H9 (cell line): ENCODE measurements at regions not wholly inside any gene's neighbourhood (a gene's known extent, or its start where the extent isn't known, plus 50 kb on each side); places are given as distances from the start of the nearest gene placed in this dataset.

ENCODE experiments used
- DNase-seq: peaks from one replicate; pipeline ENCODE4 v3.0.0-alpha.2; 2017
- H2AFZ ChIP-seq: one replicate; pipeline ENCODE4 v1.6.1; 2013; ENCODE audit warnings: mild to moderate bottlenecking, low read length, control low read depth, moderate library complexity
- H2AK5ac ChIP-seq: 2 replicates; pipeline ENCODE4 v1.6.1; 2013; ENCODE audit warnings: low read length, control low read depth, mixed read lengths; ENCODE audit not compliant: insufficient read length
- H2BK120ac ChIP-seq: one replicate; pipeline ENCODE4 v1.6.1; 2013; ENCODE audit warnings: low read depth, mild to moderate bottlenecking, low read length, control low read depth, inconsistent platforms; ENCODE audit not compliant: poor library complexity, severe bottlenecking
- H2BK12ac ChIP-seq: 2 replicates; pipeline ENCODE4 v1.6.1; 2013; ENCODE audit warnings: low read length, control low read depth, mixed read lengths, low read depth; ENCODE audit not compliant: insufficient read length
- H2BK15ac ChIP-seq: 2 replicates; pipeline ENCODE4 v1.6.1; 2013; ENCODE audit warnings: low read depth, low read length, control low read depth
- H2BK20ac ChIP-seq: one replicate; pipeline ENCODE4 v1.6.1; 2013; ENCODE audit warnings: low read depth, mild to moderate bottlenecking, low read length, control low read depth, inconsistent platforms; ENCODE audit not compliant: poor library complexity, severe bottlenecking
- H2BK5ac ChIP-seq: 2 replicates; pipeline ENCODE4 v1.6.1; 2013; ENCODE audit warnings: low read length, control low read depth, mixed read lengths; ENCODE audit not compliant: insufficient read length
- H3K14ac ChIP-seq: 2 replicates; pipeline ENCODE4 v1.6.1; 2013; ENCODE audit warnings: low read length, control low read depth; ENCODE audit not compliant: insufficient read depth
- H3K18ac ChIP-seq: 2 replicates; pipeline ENCODE4 v1.6.1; 2013; ENCODE audit warnings: low read depth, mild to moderate bottlenecking, mixed read lengths, low read length, control low read depth; ENCODE audit not compliant: insufficient read length
- H3K23ac ChIP-seq: 2 replicates; pipeline ENCODE4 v1.6.1; 2013; ENCODE audit warnings: low read length, control low read depth, mixed read lengths, low read depth; ENCODE audit not compliant: insufficient read length
- H3K23me2 ChIP-seq: 2 replicates; pipeline ENCODE4 v1.6.1; 2013; ENCODE audit warnings: low read depth, mild to moderate bottlenecking, mixed read lengths, low read length, control low read depth; ENCODE audit not compliant: insufficient read length, poor library complexity, severe bottlenecking
- H3K27ac ChIP-seq: 2 replicates; pipeline ENCODE4 v1.5.1; 2013; ENCODE audit warnings: low read length, control low read depth, mixed read lengths, low read depth; ENCODE audit not compliant: insufficient read length
- H3K27me3 ChIP-seq: 2 replicates; pipeline ENCODE4 v1.6.1; 2013; ENCODE audit warnings: low read length, control low read depth, inconsistent platforms; ENCODE audit not compliant: insufficient read depth
- H3K4ac ChIP-seq: 2 replicates; pipeline ENCODE4 v1.6.1; 2013; ENCODE audit warnings: low read depth, mild to moderate bottlenecking, control low read depth, inconsistent platforms, low read length, moderate library complexity
- H3K4me1 ChIP-seq: 2 replicates; pipeline ENCODE4 v1.6.1; 2013; ENCODE audit warnings: low read length, control low read depth, inconsistent platforms; ENCODE audit not compliant: insufficient read depth
- H3K4me2 ChIP-seq: 2 replicates; pipeline ENCODE4 v1.6.1; 2013; ENCODE audit warnings: low read length, control low read depth, mixed read lengths; ENCODE audit not compliant: insufficient read length, insufficient read depth
- H3K56ac ChIP-seq: 2 replicates; pipeline ENCODE4 v1.6.1; 2013; ENCODE audit warnings: low read depth, mild to moderate bottlenecking, mixed read lengths, low read length, control low read depth; ENCODE audit not compliant: insufficient read length
- H3K79me1 ChIP-seq: 2 replicates; pipeline ENCODE4 v1.6.1; 2013; ENCODE audit warnings: low read depth, mild to moderate bottlenecking, moderate library complexity, low read length, control low read depth, inconsistent platforms; ENCODE audit not compliant: insufficient read depth, poor library complexity, severe bottlenecking
- H3K79me2 ChIP-seq: 2 replicates; pipeline ENCODE4 v1.6.1; 2013; ENCODE audit warnings: low read length, control low read depth, inconsistent platforms; ENCODE audit not compliant: insufficient read depth
- H3K9ac ChIP-seq: 2 replicates; pipeline ENCODE4 v1.6.1; 2013; ENCODE audit warnings: low read length, control low read depth, mixed read lengths; ENCODE audit not compliant: insufficient read length; ENCODE audit errors: extremely low read depth
- H3K9me3 ChIP-seq: one replicate; pipeline ENCODE4 v1.6.1; 2013; ENCODE audit warnings: low read depth, low read length, inconsistent platforms; ENCODE audit not compliant: control insufficient read depth
- H3T11ph ChIP-seq: one replicate; pipeline ENCODE4 v1.6.1; 2013; ENCODE audit warnings: mild to moderate bottlenecking, low read length, control low read depth, inconsistent platforms
- H4K20me1 ChIP-seq: one replicate; pipeline ENCODE4 v1.6.1; 2013; ENCODE audit not compliant: control insufficient read depth, insufficient read length, insufficient read depth
- H4K5ac ChIP-seq: 2 replicates; pipeline ENCODE4 v1.6.1; 2013; ENCODE audit warnings: low read depth, mild to moderate bottlenecking, mixed read lengths, low read length, control low read depth; ENCODE audit not compliant: insufficient read length
- H4K8ac ChIP-seq: replicated peaks from 2 replicates; pipeline ENCODE4 v1.6.1; 2013; ENCODE audit warnings: low read length, control low read depth, mixed read lengths, low read depth; ENCODE audit not compliant: insufficient read length
- H4K91ac ChIP-seq: 2 replicates; pipeline ENCODE4 v1.6.1; 2013; ENCODE audit warnings: low read depth, mild to moderate bottlenecking, moderate library complexity, mixed read lengths, low read length, control low read depth; ENCODE audit not compliant: insufficient read length
- H3K27ac Mint-ChIP-seq, 3 experiments: 2 replicates in 2 of 3; 3 replicates in 1 of 3; pipeline ENCODE4 v1.8.0; 2020 to 2021; ENCODE audit warnings: mixed read lengths in 3 of 3, mild to moderate bottlenecking in 1 of 3, moderate library complexity in 1 of 3
- H3K27me3 Mint-ChIP-seq: 2 replicates; pipeline ENCODE4 v1.8.0; 2021; ENCODE audit warnings: low read depth, mild to moderate bottlenecking, moderate library complexity, mixed read lengths
- H3K36me3 Mint-ChIP-seq, 3 experiments: 2 replicates in 2 of 3; 3 replicates in 1 of 3; pipeline ENCODE4 v1.8.0; 2020 to 2021; ENCODE audit warnings: low read depth in 3 of 3, mixed read lengths in 3 of 3; ENCODE audit not compliant: insufficient read depth in 1 of 3
- H3K4me1 Mint-ChIP-seq, 2 experiments: 2 replicates each; pipeline ENCODE4 v1.8.0; 2020; ENCODE audit warnings: mixed read lengths in 2 of 2
- H3K4me3 Mint-ChIP-seq, 2 experiments: 2 replicates in 1 of 2; 3 replicates in 1 of 2; pipeline ENCODE4 v1.8.0; 2020 to 2021; ENCODE audit warnings: mild to moderate bottlenecking in 2 of 2, mixed read lengths in 2 of 2, moderate library complexity in 1 of 2
- H3K9me3 Mint-ChIP-seq, 2 experiments: 2 replicates in 1 of 2; 3 replicates in 1 of 2; pipeline ENCODE4 v1.8.0; 2020; ENCODE audit warnings: mild to moderate bottlenecking in 2 of 2, mixed read lengths in 2 of 2, moderate library complexity in 1 of 2
- CTCF ChIP-seq: fragments of 200-600 bp; sonication (generic); conservative IDR thresholded peaks from 3 replicates; pipeline ENCODE4 v1.8.0; 2021; ENCODE audit warnings: antibody characterized with exemption, mild to moderate bottlenecking

DNA sequence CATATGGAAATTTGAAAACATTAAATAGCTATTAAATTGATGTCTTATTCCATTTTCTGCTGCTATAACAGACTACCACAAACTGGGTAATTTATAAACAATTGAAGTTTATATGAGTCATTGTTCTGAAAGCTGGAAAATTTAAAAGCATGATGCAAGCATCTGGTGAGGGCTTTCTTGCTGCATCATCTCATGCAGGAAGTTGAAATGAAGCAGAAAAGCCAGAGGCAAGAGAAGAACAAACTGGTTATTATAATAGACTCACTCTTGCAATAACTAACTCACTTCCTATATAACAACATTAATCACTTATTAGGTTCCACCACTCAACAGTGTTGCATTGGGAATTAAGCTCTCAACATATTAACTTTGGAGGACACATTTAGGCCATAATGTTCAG is 1277.4 kb downstream of the LRFN5 start:
- H3K27ac ChIP-seq: no peak overlapping the region
- H2AFZ ChIP-seq: no peak overlapping the region
- H2BK12ac ChIP-seq: no peak overlapping the region
- no peak overlapping the region for H2BK20ac ChIP-seq
- Mint-ChIP-seq H3K27ac (no peak overlapping the region), H3K36me3 (peaks cover 0 to 6% (median 2%) of the 10 kb centered on the region in 3 experiments; a peak in 4 of 7 replicates), H3K4me3 (no peak overlapping the region), H3K4me1 (no peaks in the 10 kb centered on the region), H3K9me3 (peaks cover 14 to 15% of the 10 kb centered on the region in 2 experiments; a peak in 4 of 5 replicates), H3K27me3 (no peaks in the 10 kb centered on the region)
- no peak overlapping the region for H3K14ac ChIP-seq
- H2BK5ac ChIP-seq: no peak overlapping the region
- H3K4ac ChIP-seq: no peak overlapping the region
- no peak overlapping the region for H2BK15ac ChIP-seq
- H3K23ac ChIP-seq: no peak overlapping the region
- H3K79me2 ChIP-seq: no peaks in the 10 kb centered on the region
- H3K23me2 ChIP-seq: no peaks in the 10 kb centered on the region
- H2BK120ac ChIP-seq: no peak overlapping the region
- no peak overlapping the region for H2AK5ac ChIP-seq
- no peaks in the 10 kb centered on the region for H4K20me1 ChIP-seq
- no peak overlapping the region for H3K56ac ChIP-seq
- no peak for TF ChIP-seq CTCF
- no peak overlapping the region for H4K8ac ChIP-seq
- H3K9me3 ChIP-seq: no peaks in the 10 kb centered on the region
- no peaks in the 10 kb centered on the region for H3K4me1 ChIP-seq
- H3K18ac ChIP-seq: no peak overlapping the region
- no peak overlapping the region for H3K9ac ChIP-seq
- no peak overlapping the region for H3T11ph ChIP-seq
- no peak overlapping the region for H4K5ac ChIP-seq
- H4K91ac ChIP-seq: no peak overlapping the region
- no peak for DNase-seq
- H3K4me2 ChIP-seq: no peak overlapping the region
- no peaks in the 10 kb centered on the region for H3K79me1 ChIP-seq
- no peaks in the 10 kb centered on the region for H3K27me3 ChIP-seq
